Chondrocyte (in vitro differentiated cells): ENCODE measurements at regions not wholly inside any gene's neighbourhood (a gene's known extent, or its start where the extent isn't known, plus 50 kb on each side); places are given as distances from the start of the nearest gene placed in this dataset.

Source experiments
- DNase-seq: peaks from one replicate; pipeline ENCODE4 v3.0.0; 2021; ENCODE audit warnings: mixed read lengths, low spot score
- H3K27ac Mint-ChIP-seq: one replicate; pipeline ENCODE4 v1.8.0; 2021; ENCODE audit warnings: mild to moderate bottlenecking, moderate library complexity, mixed read lengths; ENCODE audit not compliant: unreplicated experiment
- H3K27me3 Mint-ChIP-seq: 2 replicates; pipeline ENCODE4 v1.8.0; 2021; ENCODE audit warnings: low read depth, mixed read lengths
- H3K36me3 Mint-ChIP-seq: 2 replicates; pipeline ENCODE4 v1.8.0; 2021; ENCODE audit warnings: low read depth, mixed read lengths
- H3K4me1 Mint-ChIP-seq: 2 replicates; pipeline ENCODE4 v1.8.0; 2021; ENCODE audit warnings: low read depth, mild to moderate bottlenecking, mixed read lengths
- H3K4me3 Mint-ChIP-seq: one replicate; pipeline ENCODE4 v1.8.0; 2021; ENCODE audit warnings: mild to moderate bottlenecking, moderate library complexity, mixed read lengths; ENCODE audit not compliant: unreplicated experiment
- H3K9me3 Mint-ChIP-seq: 2 replicates; pipeline ENCODE4 v1.8.0; 2021; ENCODE audit warnings: low read depth, mixed read lengths
- TF ChIP-seq, protein P1 (sequence below): fragments of 200-600 bp; sonication (generic); IDR thresholded peaks from 2 replicates; pipeline ENCODE4 v1.5.0; 2021; ENCODE audit warnings: antibody characterized with exemption, mild to moderate bottlenecking, moderate library complexity

DNA sequence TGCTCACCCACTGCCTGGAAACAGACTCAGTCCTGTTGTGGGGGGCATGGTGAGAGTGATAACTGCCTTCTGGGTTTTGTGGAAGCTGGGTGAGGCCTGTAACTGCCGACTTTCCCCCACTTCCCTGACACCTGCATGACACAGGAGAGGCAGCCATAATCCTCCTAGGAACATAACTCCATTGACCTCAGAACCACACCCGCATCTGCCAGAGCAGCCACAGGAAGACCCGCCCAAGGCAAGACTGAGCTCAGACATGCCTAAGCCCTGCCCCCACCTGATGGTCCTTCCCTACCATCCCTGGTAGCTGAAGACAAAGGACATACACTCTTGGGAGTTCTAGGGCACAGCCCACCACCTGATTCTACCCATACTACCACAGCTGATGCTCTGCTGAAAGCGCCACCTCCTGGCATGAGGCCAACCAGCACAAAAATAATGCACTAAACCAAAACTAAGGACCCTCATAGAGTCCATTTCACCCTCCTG is 326.7 kb downstream of the RBM26 start:
- no peak overlapping the region for H3K4me3 Mint-ChIP-seq
- H3K9me3 Mint-ChIP-seq: peaks cover 5% of the 10 kb centered on the region
- H3K27ac Mint-ChIP-seq: no peak overlapping the region
- TF ChIP-seq, protein P1, sequence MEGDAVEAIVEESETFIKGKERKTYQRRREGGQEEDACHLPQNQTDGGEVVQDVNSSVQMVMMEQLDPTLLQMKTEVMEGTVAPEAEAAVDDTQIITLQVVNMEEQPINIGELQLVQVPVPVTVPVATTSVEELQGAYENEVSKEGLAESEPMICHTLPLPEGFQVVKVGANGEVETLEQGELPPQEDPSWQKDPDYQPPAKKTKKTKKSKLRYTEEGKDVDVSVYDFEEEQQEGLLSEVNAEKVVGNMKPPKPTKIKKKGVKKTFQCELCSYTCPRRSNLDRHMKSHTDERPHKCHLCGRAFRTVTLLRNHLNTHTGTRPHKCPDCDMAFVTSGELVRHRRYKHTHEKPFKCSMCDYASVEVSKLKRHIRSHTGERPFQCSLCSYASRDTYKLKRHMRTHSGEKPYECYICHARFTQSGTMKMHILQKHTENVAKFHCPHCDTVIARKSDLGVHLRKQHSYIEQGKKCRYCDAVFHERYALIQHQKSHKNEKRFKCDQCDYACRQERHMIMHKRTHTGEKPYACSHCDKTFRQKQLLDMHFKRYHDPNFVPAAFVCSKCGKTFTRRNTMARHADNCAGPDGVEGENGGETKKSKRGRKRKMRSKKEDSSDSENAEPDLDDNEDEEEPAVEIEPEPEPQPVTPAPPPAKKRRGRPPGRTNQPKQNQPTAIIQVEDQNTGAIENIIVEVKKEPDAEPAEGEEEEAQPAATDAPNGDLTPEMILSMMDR: no peak
- H3K27me3 Mint-ChIP-seq: no peaks in the 10 kb centered on the region
- H3K4me1 Mint-ChIP-seq: no peaks in the 10 kb centered on the region
- DNase-seq: peak; percentile 55
- H3K36me3 Mint-ChIP-seq: no peaks in the 10 kb centered on the region

DNA sequence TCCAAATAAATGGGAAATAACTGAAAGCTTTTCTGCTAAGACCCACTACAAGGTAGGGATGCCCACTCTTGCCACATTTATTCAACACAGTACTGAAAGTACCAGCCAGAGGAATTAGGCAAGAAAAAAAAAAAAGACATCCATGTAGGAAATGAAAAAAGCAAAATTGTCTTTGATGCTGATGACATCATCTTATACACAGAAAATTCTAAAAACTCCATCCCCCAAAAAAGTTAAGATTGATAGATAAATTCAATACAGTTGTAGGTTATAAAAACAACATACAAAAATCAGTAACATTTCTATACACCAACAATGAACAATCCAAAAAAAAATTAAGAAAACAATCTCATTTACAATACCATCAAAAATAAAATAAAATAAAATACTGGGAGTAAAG is 330.4 kb downstream of the RBM26 start:
- Mint-ChIP-seq H3K27ac (no peak overlapping the region), H3K4me3 (no peak overlapping the region), H3K4me1 (no peaks in the 10 kb centered on the region)

DNA sequence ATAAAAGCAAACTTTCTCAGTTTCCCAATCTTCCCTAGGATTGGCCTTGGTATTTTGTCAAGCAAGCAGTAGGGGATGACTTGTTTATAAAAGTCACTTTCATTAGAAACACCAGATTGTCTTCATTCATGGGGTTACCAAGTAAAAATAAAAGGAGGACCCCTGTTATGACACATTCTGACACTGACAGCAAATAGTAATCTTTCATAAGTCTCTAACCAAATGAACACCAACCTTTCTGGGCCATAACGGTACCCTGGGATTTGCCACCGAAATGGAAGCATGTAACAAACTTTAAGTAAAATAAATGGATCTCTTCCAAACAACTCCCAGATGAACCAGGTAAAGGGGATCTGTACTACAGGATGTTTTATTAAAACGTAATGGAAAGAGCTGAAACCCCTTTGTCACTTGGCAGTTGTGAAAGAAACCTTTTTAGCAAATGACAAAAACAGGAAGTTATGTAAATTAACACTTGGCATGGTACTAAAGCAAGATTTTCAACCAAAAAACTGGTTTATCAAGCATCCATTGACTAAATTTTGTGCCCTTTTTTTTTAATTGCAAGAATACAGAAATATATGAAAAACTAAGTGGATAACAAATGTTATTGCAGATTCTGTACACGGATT is 335.6 kb downstream of the RBM26 start:
- Mint-ChIP-seq H3K4me1 (no peaks in the 10 kb centered on the region), H3K27ac (no peak overlapping the region), H3K9me3 (no peaks in the 10 kb centered on the region), H3K36me3 (no peaks in the 10 kb centered on the region), H3K27me3 (peaks cover 17% of the 10 kb centered on the region), H3K4me3 (no peak overlapping the region)
- TF ChIP-seq, protein P1: no peak
- no peak for DNase-seq

More for the DNA sequence above, 330.4 kb downstream of the RBM26 start:
- H3K36me3 Mint-ChIP-seq: no peaks in the 10 kb centered on the region
- peaks cover 5% of the 10 kb centered on the region for H3K9me3 Mint-ChIP-seq
- TF ChIP-seq, protein P1: no peak
- H3K27me3 Mint-ChIP-seq: peaks cover 4% of the 10 kb centered on the region
- DNase-seq: no peak

DNA sequence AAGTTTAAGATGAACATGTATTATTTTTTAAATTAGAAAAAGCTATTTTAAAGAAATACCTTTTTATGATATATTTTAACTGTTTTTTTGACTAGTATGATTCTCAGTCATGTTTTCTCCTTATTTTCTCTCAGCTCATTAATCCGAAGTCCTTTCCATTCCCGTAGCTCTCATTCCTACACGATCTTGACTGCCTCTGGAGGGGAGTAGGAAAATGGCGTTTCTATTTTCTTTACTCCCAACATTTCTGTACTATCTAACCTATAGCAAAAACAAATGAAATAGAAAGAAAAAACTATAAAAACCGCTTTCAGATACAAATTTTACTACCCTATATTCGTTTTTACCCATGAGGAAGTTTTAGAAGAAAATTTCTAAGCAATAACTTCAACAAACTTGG is 343.8 kb downstream of the RBM26 start:
- Mint-ChIP-seq H3K36me3 (no peaks in the 10 kb centered on the region), H3K4me1 (no peaks in the 10 kb centered on the region), H3K4me3 (no peak overlapping the region), H3K27ac (no peak overlapping the region), H3K27me3 (peaks cover 6% of the 10 kb centered on the region), H3K9me3 (no peaks in the 10 kb centered on the region)
- TF ChIP-seq, protein P1: no peak
- DNase-seq: no peak

DNA sequence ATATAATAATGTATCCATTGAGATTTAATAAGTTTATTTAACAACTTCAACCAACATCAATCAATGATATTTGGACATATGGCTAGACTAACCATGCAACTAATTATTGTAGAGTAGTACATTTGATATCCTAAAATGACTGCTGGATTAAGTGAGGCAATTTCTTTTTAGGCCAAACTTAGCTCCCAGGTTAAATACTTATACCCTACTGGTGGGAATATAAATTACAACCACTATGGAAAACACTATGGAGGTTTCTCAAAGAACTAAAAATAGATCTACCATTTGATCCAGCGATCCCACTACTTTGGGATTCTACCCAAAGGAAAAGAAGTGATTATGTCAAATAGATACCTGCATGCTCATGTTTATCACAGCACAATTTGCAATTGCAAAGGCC is 345.8 kb downstream of the RBM26 start:
- Mint-ChIP-seq H3K36me3 (no peaks in the 10 kb centered on the region), H3K4me3 (no peak overlapping the region), H3K9me3 (no peaks in the 10 kb centered on the region), H3K27me3 (peaks cover 4% of the 10 kb centered on the region), H3K27ac (no peak overlapping the region), H3K4me1 (no peaks in the 10 kb centered on the region)
- no peak for DNase-seq
- TF ChIP-seq, protein P1: peak; percentile 29
